ENCODE measurements at regions not wholly inside any gene's neighbourhood (a gene's known extent, or its start where the extent isn't known, plus 50 kb on each side); places are given as distances from the start of the nearest gene placed in this dataset.

DNA sequence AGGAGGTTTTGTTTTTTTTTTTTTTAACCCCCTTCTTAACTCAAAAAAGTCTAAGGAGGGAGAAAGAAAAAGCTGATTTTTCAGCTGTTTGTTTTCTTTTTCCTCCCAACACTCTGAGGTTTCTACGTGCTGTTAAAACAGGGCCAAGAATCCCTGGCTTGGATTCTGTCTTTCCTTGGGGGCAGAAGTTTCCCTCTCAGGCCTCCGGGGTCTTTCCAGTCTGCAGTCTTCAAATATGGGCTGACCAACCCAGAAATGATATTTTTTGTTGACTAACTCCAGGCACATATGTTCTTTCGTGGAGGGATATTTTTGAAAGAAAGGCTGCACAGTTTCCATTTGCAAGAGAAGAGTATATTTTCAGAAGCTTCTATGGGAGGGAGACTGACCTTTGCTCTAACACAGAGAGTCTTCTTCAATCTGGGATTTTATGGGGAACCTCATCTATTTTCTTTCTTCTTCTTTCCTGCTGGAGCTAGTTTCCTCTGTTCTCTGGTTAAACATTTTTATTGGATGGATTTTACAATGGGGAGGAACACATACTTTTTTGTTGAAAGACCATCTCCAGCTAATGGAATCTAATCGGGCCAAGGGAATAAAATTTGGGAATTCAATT, 93.3 kb upstream of the SPRED2 start:
- no peak for DNase-seq (ENCODE audit: low spot score)
- ATAC-seq = no peak

DNA sequence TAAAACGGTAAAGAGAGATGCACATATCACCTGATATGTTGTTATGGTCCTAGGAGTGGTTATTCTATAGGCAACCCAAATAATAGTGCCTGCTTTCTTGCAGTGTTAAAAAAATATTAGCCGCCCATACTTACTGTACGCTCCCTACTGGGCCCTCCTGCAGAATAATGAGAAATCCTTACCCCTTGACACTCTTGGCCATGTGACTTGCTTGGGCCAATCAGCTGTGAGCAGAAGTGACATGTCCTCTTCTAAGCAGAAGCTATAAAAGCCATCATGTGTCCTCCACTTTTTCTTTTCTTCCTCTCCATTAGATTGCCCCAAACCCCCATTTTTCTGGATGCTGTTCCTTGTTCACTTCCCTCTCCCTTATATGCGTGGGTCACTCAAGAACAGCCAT, 90.5 kb upstream of the SPRED2 start:
- no peak for ATAC-seq
- no peak for DNase-seq (ENCODE audit: low spot score)

DNA sequence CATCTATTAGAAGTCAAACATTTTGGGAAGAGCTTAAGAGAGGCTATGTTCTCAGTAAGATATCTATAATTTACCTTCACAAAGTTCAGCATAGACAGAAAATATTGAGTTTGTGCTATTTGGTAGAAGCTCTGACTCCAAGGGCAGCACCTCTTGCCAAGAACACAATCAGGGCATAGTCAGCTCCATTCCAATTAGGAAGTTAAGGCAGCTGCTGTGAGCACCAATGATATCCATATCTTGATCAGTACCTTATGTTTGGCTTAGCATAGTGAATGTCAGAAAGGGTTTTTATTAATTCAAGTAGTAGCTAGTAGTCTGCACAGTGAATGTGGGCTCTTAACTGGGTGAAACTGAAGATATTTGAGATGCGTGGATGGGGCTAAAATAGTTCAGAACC, 86.4 kb upstream of the SPRED2 start:
- ATAC-seq (no peak), DNase-seq (ENCODE audit: low spot score) (no peak)

DNA sequence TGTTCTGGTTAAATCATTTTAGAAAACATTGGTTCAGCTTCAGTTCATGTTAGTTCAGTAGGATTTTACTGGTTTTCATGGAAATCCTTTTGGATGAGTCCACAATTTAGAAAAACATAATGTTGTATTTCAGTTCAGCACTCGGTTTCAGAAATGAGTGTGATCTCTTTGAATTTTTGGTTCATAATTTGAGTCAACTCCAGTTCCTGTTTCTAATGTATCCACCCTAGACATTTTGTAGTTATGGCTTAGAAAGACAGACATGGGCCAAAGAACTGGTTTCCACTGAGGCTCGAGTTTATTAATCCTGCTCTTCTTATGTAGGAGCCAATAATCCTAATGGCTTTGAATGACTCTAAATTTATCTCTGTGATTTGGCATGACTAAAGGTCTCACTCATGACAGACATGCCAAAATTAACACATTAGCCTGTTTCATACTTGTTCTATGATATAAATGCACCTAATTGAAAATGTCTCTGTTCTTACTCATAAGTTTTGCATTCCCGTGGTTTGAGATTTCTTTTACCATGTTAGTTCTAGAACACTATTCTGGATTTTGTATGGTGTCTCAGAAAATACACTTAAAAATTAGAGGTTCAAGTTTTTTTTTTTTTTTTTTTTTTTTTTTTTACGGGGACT, 82.3 kb upstream of the SPRED2 start:
- ATAC-seq = no peak
- DNase-seq (ENCODE audit: low spot score) = no peak

GRCh38 chr2:65512783-65513182, 80.4 kb upstream of the SPRED2 start:
- DNase-seq (ENCODE audit: low spot score) = no peak
- no peak for ATAC-seq

- ATAC-seq = no peak
These were observed 78.9 kb upstream of the SPRED2 start for GRCh38 chr2:65511306-65511705.

DNA sequence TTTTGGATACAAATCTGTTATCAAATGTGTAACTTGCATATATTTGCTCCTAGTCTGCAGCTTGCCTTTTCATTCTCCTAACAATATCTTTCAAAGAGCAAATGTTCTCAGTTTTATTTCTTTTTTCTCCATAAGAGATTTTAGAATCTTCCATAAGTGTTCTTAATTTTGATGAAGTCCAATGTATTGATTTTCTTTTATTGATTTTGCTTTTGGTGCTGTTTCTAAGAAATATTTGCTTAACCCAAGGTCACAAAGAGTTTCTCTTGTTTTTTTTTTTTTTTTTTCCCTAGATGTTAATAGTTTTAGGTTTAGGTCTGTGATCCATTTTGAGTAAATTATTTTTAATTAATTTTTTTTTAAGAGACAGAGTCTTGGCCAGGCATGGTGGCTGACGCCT, 75.8 kb upstream of the SPRED2 start:
- DNase-seq (ENCODE audit: low spot score) (no peak), ATAC-seq (no peak)

More at GRCh38 chr2:65511306-65511705, 78.9 kb upstream of the SPRED2 start:
- no peak for DNase-seq (ENCODE audit: low spot score)

GRCh38 chr2:65507102-65508069, 75.0 kb upstream of the SPRED2 start:
- DNase-seq (ENCODE audit: low spot score) = no peak
- ATAC-seq = no peak

GRCh38 chr2:65504814-65505697, 72.7 kb upstream of the SPRED2 start:
- no peak for ATAC-seq
- DNase-seq (ENCODE audit: low spot score) = no peak

DNA sequence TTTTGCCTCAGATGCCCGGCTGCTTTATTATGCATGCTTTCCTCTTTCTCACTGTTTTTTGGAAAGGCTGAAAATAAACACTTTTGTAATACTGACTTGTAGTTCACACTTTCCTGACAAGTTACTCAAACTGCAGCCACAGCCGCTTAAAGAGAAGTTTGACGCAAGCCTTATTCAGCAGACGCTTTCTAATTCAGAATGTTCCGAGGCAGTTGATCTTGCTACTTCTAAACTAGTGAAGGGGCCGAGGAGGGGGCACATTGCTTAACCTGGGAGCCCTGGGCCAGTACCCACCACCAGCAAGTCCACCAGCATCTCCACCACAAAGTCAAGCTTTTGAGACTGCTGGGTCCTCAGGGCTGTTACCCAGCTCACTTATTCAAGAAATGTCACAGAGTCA, 71.8 kb upstream of the SPRED2 start:
- no peak for ATAC-seq

DNA sequence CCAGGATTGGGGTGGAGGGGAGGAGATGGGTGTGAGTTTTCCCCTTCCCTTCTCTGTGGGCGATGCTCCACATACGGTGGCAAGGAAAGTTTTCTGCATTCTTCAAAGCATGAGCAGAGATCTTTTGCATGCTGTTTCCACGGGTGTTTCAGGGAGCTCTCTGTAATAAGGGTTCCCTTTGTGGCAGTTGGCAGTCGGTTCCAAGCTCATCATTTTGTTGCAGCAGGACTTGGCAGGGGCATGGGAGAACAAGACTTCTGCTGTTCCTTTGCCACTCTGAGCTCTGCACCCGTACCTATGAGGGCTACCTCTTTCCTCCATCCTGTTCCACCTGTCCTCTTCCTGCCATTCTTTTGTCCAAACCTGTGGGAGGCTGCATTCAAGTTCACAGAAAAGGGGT, 71.3 kb upstream of the SPRED2 start:
- DNase-seq (ENCODE audit: low spot score) (no peak), ATAC-seq (no peak)

More for the DNA sequence above, 71.8 kb upstream of the SPRED2 start:
- DNase-seq (ENCODE audit: low spot score) = no peak

GRCh38 chr2:65501836-65502235, 69.4 kb upstream of the SPRED2 start:
- DNase-seq (ENCODE audit: low spot score) (no peak), ATAC-seq (no peak)

DNA sequence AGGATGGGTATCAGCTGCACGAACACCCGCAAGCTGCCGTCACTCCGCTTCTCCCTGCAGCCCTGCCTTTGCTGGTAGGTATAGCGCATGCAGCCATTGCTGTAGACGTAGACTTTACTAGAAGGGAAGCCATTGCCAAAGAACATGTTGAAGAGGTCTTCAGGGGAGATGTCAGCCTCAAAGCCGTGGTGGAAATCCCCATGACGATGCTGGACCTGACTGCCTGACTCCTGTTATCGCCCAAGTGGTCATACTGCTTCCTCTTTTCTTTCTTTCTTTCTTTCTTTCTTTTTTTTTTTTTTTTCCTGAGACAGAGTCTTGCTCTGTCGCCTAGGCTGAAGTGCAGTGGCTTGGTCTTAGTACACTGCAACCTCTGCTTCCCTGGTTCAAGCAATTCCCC, 68.7 kb upstream of the SPRED2 start:
- ATAC-seq (no peak), DNase-seq (ENCODE audit: low spot score) (no peak)

DNA sequence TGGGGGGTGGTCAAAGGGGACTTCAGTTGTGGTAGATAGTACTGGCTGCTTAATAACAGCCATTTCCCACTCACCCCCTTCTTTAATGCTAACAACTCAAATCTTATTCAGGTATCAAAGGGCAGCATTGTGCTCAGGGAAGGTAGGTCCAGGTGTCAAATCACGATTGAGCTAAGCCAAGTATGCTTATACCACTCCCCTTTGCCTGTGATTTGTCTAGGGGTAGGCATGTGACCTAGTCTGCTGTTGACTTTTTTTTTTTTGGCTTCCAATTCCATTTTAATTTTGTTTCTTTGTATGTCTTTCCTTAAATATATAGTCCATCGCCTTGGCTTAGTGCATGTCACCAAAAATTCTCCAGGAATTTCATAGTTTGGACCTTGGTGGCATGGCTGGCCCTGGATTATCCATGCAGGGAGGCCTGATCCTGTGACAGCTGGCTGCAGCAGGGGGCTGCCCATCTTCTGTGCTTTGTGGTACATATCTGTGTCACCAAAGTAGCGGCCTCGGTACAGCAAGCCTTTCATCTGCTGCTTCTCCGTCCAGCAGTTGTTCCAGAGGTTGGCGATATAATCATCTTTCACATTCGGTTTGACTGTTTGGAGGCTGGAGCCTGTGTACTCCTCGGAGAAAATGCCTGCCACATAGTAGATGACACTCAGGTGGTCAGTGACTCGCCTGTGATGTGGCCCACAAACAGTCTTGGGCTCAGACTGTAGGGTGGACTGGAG, 68.1 kb upstream of the SPRED2 start:
- ATAC-seq (no peak), DNase-seq (ENCODE audit: low spot score) (no peak)

DNA sequence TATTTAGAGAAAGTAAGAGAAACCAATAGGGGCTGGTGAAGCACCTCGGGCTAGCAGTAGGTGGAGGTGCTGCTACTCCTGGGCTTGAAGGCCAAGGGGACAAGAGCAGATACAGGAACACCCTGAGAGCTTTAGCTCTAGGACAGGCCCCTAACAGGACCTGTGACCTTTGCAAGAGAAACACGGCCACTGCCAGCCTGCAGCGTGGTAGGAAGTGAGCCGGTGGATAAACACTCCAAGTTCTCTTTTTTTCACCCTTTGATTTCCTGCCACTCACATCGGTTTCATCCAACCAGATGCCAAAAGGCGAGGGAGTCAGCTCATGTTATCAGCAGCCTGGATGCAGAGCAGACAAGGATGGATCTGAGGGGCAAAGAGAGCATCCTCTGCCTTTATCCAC, 66.8 kb upstream of the SPRED2 start:
- ATAC-seq (no peak), DNase-seq (ENCODE audit: low spot score) (no peak)

GRCh38 chr2:65498396-65498795, 66.0 kb upstream of the SPRED2 start:
- DNase-seq (ENCODE audit: low spot score) = no peak
- ATAC-seq = no peak

- no peak for DNase-seq (ENCODE audit: low spot score)
These were observed 63.0 kb upstream of the SPRED2 start for GRCh38 chr2:65495251-65495877.

DNA sequence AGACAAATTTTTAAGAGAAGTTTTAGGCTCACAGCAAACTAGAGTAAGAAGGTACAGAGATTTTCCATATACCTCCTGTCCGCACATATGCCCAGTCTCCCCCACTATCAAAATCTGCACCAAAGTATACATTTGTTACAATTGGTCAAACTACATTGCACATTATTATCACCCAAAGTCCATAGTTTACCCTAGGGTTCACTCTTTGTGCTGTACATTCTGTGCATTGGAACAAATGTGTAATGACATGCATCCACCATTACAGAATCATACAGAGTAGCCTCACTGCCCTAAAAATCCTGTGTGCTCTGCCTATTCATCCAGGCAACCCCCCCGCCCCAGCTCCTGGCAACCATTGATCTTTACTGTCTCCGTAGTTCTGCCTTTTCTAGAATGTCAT, 61.7 kb upstream of the SPRED2 start:
- no peak for DNase-seq (ENCODE audit: low spot score)
- ATAC-seq = no peak

More at GRCh38 chr2:65495251-65495877, 63.0 kb upstream of the SPRED2 start:
- no peak for ATAC-seq

DNA sequence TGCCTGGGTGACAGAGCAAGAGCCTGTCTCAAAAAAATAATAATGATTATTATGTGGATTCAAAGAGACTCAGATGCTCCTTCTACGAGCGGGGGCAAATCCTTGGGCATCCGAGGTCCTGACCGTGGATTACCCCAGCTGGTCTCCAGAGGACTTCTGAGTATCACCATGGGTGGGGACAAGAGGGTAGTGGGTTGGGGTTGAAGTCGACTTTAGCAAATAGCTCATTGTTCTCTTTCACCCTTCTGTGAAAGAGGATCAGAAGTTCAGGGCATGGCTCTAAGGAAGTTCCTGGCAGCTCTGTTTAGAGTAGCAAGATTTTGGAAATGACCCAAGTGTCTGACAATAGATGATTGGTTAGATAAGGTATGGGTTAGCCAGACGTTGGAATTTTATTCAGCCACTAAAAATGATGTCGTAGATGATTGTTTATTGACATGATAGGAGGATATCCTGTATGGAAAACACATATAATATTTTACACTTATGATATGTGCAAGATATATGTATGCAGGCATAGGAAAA, 59.0 kb upstream of the SPRED2 start:
- ATAC-seq (no peak), DNase-seq (ENCODE audit: low spot score) (no peak)
